ENCODE measurements at regions not wholly inside any gene's neighbourhood (a gene's known extent, or its start where the extent isn't known, plus 50 kb on each side); places are given as distances from the start of the nearest gene placed in this dataset.

GRCh38 chr12:68411371-68411770 lies 79.2 kb upstream of the MDM1 start:
- Histone ChIP-seq H3K27ac (no peak overlapping the region), H3K4me1 (peaks cover 0 to 3% of the 10 kb centered on the region in 2 donors), H3K4me3 (no peak overlapping the region), H3K9me3 (no peaks in the 10 kb centered on the region), H3K27me3 (no peaks in the 10 kb centered on the region), H3K36me3 (no peaks in the 10 kb centered on the region)
- intact Hi-C loops (cut with DNase I; ENCODE audit: low total_unique reads), result no loop called here
- TF ChIP-seq POLR2A (IDR thresholded peaks at IDR 0.05), result no peak
- TF ChIP-seq, protein P1, sequence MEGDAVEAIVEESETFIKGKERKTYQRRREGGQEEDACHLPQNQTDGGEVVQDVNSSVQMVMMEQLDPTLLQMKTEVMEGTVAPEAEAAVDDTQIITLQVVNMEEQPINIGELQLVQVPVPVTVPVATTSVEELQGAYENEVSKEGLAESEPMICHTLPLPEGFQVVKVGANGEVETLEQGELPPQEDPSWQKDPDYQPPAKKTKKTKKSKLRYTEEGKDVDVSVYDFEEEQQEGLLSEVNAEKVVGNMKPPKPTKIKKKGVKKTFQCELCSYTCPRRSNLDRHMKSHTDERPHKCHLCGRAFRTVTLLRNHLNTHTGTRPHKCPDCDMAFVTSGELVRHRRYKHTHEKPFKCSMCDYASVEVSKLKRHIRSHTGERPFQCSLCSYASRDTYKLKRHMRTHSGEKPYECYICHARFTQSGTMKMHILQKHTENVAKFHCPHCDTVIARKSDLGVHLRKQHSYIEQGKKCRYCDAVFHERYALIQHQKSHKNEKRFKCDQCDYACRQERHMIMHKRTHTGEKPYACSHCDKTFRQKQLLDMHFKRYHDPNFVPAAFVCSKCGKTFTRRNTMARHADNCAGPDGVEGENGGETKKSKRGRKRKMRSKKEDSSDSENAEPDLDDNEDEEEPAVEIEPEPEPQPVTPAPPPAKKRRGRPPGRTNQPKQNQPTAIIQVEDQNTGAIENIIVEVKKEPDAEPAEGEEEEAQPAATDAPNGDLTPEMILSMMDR (IDR thresholded peaks at IDR 0.05), result no peak
- no peak for DNase-seq

DNA sequence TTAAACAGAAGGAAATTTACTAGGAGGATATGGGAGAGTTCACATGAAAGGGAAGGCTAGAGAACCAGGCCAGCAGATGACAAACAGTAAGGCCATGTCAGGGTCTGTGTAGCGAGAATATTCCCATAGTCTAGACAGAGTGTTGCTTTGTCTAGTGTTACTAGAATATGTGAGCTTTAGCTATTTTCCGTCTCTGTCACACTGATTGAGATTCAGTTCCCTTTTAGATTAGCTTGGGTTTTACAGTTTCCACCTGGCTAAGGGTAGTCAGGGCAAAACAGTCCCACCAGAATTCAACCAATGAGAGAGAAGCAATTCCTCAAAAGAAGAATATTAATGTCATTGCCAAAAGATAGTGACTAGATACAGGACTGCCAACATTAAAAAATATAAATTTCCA lies 82.8 kb upstream of the MDM1 start:
- no peaks in the 10 kb centered on the region for H3K27me3 ChIP-seq
- intact Hi-C loops (cut with DNase I; ENCODE audit: low total_unique reads), result no loop called here

GRCh38 chr12:68416350-68416749 lies 84.2 kb upstream of the MDM1 start:
- TF ChIP-seq, protein P1 (IDR thresholded peaks at IDR 0.05), result no peak
- no peak for TF ChIP-seq POLR2A (IDR thresholded peaks at IDR 0.05)
- no peak overlapping the region for H3K27ac ChIP-seq
- H3K9me3 ChIP-seq, result no peaks in the 10 kb centered on the region
- no peak overlapping the region for H3K4me3 ChIP-seq
- no peaks in the 10 kb centered on the region for H3K27me3 ChIP-seq
- intact Hi-C loops (cut with DNase I; ENCODE audit: low total_unique reads), result no loop called here
- H3K4me1 ChIP-seq, result no peaks in the 10 kb centered on the region
- no peak for DNase-seq
- no peaks in the 10 kb centered on the region for H3K36me3 ChIP-seq

More for the DNA sequence above, 82.8 kb upstream of the MDM1 start:
- Histone ChIP-seq H3K4me3 (no peak overlapping the region), H3K27ac (no peak overlapping the region), H3K4me1 (no peaks in the 10 kb centered on the region), H3K9me3 (no peaks in the 10 kb centered on the region), H3K36me3 (no peaks in the 10 kb centered on the region)
- TF ChIP-seq, protein P1 (IDR thresholded peaks at IDR 0.05), result no peak
- TF ChIP-seq POLR2A (IDR thresholded peaks at IDR 0.05), result no peak
- no peak for DNase-seq

DNA sequence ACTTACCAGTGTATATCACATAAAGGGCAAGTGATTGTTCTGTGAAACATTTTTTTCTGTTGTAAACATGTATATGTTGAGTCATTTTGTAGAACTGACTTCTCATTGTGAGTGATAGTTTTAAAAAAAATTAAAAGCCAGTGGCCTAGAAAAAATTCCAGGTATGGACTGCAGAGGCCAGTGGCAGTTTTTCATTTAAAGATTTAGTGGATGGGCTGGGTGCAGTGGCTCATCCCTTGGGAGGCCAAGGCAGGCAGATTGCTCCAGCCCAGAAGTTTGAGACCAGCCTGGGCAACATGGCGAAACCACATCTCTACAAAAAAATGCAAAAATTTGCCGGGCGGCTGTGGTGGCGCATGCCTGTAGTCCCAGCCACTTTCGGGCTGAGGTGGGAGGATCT lies 84.7 kb upstream of the MDM1 start:
- Histone ChIP-seq H3K4me1 (no peaks in the 10 kb centered on the region), H3K27me3 (no peaks in the 10 kb centered on the region), H3K9me3 (no peaks in the 10 kb centered on the region), H3K27ac (no peak overlapping the region), H3K36me3 (no peaks in the 10 kb centered on the region), H3K4me3 (no peak overlapping the region)
- no peak for DNase-seq
- TF ChIP-seq, protein P1 (IDR thresholded peaks at IDR 0.05), result no peak
- TF ChIP-seq POLR2A (IDR thresholded peaks at IDR 0.05), result no peak
- intact Hi-C loops (cut with DNase I; ENCODE audit: low total_unique reads), result no loop called here

DNA sequence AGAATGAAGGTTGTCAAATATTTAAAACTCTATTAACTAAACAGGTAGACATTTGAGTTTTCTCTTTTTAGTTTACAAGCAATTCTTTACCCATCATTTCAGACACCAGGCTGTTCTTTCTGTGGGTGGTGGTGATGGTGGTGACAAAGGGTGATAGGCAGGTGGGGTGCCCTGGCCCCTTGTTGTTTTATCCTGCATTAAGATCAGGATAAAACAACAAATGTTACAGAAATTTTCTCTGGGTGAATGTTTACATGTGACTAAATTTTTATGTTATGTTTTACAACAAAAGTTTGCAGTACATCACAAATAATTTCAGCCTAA lies 85.9 kb upstream of the MDM1 start:
- DNase-seq, result no peak
- Histone ChIP-seq H3K9me3 (no peaks in the 10 kb centered on the region), H3K27ac (no peak overlapping the region), H3K36me3 (no peaks in the 10 kb centered on the region), H3K27me3 (no peaks in the 10 kb centered on the region), H3K4me1 (no peaks in the 10 kb centered on the region), H3K4me3 (no peak overlapping the region)
- intact Hi-C loops (cut with DNase I; ENCODE audit: low total_unique reads), result no loop called here
- TF ChIP-seq, protein P1 (IDR thresholded peaks at IDR 0.05), result no peak
- TF ChIP-seq POLR2A (IDR thresholded peaks at IDR 0.05), result no peak
